Stimulated activated CD8-positive, alpha-beta memory T cell treated with anti-CD3 and anti-CD28 coated beads, Interleukin-2, amount 100 ng/mL, for 1 hour (primary cell): ENCODE measurements at regions not wholly inside any gene's neighbourhood (a gene's known extent, or its start where the extent isn't known, plus 50 kb on each side); places are given as distances from the start of the nearest gene placed in this dataset.
"Not testable (repeated sequence)": the region's sequence is repeated elsewhere in the genome, so short reads cannot be mapped to it uniquely, and the experiment has no call there.

Source experiments
- DNase-seq, 2 donors: peaks; one replicate each; pipeline ENCODE4 v3.0.0-alpha.2; 2020; ENCODE audit warnings: low read depth in 2 of 2

GRCh38 chr5:36423578-36424307 is 122.0 kb upstream of the RANBP3L start:
- no peak for DNase-seq

GRCh38 chr5:36426070-36426469 is 124.4 kb upstream of the RANBP3L start:
- not testable (repeated sequence) for DNase-seq

- no peak for DNase-seq
Observed at GRCh38 chr5:36435516-36435915, 133.8 kb upstream of the RANBP3L start.

GRCh38 chr5:36436306-36436705 is 134.6 kb upstream of the RANBP3L start:
- no peak for DNase-seq

- no peak for DNase-seq
Observed at GRCh38 chr5:36438765-36439561, 137.3 kb upstream of the RANBP3L start.

GRCh38 chr5:36440300-36440699 is 138.6 kb upstream of the RANBP3L start:
- no peak for DNase-seq

- DNase-seq: no peak
Observed at GRCh38 chr5:36441280-36441679, 139.6 kb upstream of the RANBP3L start.

- DNase-seq: no peak
Observed at GRCh38 chr5:36442352-36442751, 140.7 kb upstream of the RANBP3L start.

- no peak for DNase-seq
Observed at GRCh38 chr5:36442796-36443195, 141.1 kb upstream of the RANBP3L start.

GRCh38 chr5:36443941-36444340 is 142.2 kb upstream of the RANBP3L start:
- DNase-seq: no peak

- no peak for DNase-seq
Observed at GRCh38 chr5:36444582-36445418, 143.1 kb upstream of the RANBP3L start.

GRCh38 chr5:36447776-36448175 is 146.1 kb upstream of the RANBP3L start:
- DNase-seq: no peak

GRCh38 chr5:36450229-36451014 is 148.7 kb upstream of the RANBP3L start:
- no peak for DNase-seq

GRCh38 chr5:36452424-36453006 is 150.8 kb upstream of the RANBP3L start:
- DNase-seq: no peak

GRCh38 chr5:36457511-36458270 is 148.7 kb upstream of the SLC1A3 start:
- DNase-seq: no peak

- no peak for DNase-seq
Observed at GRCh38 chr5:36458746-36459145, 147.7 kb upstream of the SLC1A3 start.

GRCh38 chr5:36459176-36460135 is 146.9 kb upstream of the SLC1A3 start:
- DNase-seq: no peak

- DNase-seq: no peak
Observed at GRCh38 chr5:36462295-36463021, 143.9 kb upstream of the SLC1A3 start.
